IMR-90 (cell line): ENCODE measurements at regions not wholly inside any gene's neighbourhood (a gene's known extent, or its start where the extent isn't known, plus 50 kb on each side); places are given as distances from the start of the nearest gene placed in this dataset.

ENCODE experiments used
- MXI1 ChIP-seq: IDR thresholded peaks from 2 replicates; pipeline ENCODE4 v1.6.1; 2012; ENCODE audit warnings: low read depth, mild to moderate bottlenecking, low read length, moderate library complexity, borderline replicate concordance
- POLR2A ChIP-seq: IDR thresholded peaks from 2 replicates; pipeline ENCODE4 v1.6.1; 2012; ENCODE audit warnings: mild to moderate bottlenecking, low read depth, low read length
- RAD21 ChIP-seq: IDR thresholded peaks from 2 replicates; pipeline ENCODE4 v1.6.1; 2012; ENCODE audit warnings: low read length, improper control_type of control experiment
- RCOR1 ChIP-seq: IDR thresholded peaks from 2 replicates; pipeline ENCODE4 v1.6.1; 2012; ENCODE audit warnings: mild to moderate bottlenecking, low read length, improper control_type of control experiment; ENCODE audit not compliant: insufficient replicate concordance
- RFX5 ChIP-seq: IDR thresholded peaks from 2 replicates; pipeline ENCODE4 v1.8.0; 2012; ENCODE audit warnings: low read depth, mild to moderate bottlenecking, low read length, moderate library complexity
- SMC3 ChIP-seq: fragments of 150-350 bp; IDR thresholded peaks from 2 replicates; pipeline ENCODE4 v1.6.1; 2016; ENCODE audit warnings: low read depth, mild to moderate bottlenecking, antibody characterized with exemption, low read length, moderate library complexity
- TF ChIP-seq, protein P1 (sequence below): conservative IDR thresholded peaks from 2 replicates; pipeline ENCODE4 v1.5.1; 2012; ENCODE audit warnings: mild to moderate bottlenecking, low read depth, low read length, improper control_type of control experiment
- TF ChIP-seq, protein P2 (sequence below): fragments of 150-350 bp; IDR thresholded peaks from 2 replicates; pipeline ENCODE4 v1.6.1; 2017; ENCODE audit warnings: mild to moderate bottlenecking, antibody characterized with exemption, low read length, low read depth

GRCh38 chr16:35193956-35194355, 1734.5 kb downstream of the TP53TG3F start:
- TF ChIP-seq POLR2A = no peak
- TF ChIP-seq, protein P1, sequence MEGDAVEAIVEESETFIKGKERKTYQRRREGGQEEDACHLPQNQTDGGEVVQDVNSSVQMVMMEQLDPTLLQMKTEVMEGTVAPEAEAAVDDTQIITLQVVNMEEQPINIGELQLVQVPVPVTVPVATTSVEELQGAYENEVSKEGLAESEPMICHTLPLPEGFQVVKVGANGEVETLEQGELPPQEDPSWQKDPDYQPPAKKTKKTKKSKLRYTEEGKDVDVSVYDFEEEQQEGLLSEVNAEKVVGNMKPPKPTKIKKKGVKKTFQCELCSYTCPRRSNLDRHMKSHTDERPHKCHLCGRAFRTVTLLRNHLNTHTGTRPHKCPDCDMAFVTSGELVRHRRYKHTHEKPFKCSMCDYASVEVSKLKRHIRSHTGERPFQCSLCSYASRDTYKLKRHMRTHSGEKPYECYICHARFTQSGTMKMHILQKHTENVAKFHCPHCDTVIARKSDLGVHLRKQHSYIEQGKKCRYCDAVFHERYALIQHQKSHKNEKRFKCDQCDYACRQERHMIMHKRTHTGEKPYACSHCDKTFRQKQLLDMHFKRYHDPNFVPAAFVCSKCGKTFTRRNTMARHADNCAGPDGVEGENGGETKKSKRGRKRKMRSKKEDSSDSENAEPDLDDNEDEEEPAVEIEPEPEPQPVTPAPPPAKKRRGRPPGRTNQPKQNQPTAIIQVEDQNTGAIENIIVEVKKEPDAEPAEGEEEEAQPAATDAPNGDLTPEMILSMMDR = no peak
- no peak for TF ChIP-seq RCOR1
- TF ChIP-seq MXI1 = no peak
- TF ChIP-seq RFX5 = no peak
- no peak for TF ChIP-seq RAD21
- TF ChIP-seq, protein P2, sequence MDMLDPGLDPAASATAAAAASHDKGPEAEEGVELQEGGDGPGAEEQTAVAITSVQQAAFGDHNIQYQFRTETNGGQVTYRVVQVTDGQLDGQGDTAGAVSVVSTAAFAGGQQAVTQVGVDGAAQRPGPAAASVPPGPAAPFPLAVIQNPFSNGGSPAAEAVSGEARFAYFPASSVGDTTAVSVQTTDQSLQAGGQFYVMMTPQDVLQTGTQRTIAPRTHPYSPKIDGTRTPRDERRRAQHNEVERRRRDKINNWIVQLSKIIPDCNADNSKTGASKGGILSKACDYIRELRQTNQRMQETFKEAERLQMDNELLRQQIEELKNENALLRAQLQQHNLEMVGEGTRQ = no peak
- TF ChIP-seq SMC3 = no peak
